ENCODE measurements at regions not wholly inside any gene's neighbourhood (a gene's known extent, or its start where the extent isn't known, plus 50 kb on each side); places are given as distances from the start of the nearest gene placed in this dataset.

DNA sequence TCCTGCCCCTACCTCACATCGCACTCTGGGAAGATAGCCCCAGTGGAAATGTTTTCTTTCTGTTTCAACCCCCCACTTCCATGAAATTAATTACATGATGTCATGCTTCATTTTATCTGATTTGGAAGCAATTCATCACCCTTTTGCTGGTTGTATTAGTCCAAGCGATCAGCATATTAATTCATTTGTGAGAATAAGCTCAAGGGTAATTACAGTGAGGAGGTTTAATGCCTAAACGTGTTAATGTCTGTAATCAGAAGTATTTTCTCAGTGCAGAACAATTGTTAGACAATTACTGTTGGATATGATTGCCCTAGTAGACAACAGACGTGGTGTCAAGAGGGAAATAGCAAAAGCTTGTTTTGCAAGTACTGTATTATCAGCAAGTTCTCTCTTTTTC lies 746.3 kb downstream of the CPS1 start:
- TF ChIP-seq EP300 (IDR thresholded peaks at IDR 0.05) (no peak), POLR2AphosphoS5 (IDR thresholded peaks at IDR 0.05) (no peak)
- TF ChIP-seq, protein P1, sequence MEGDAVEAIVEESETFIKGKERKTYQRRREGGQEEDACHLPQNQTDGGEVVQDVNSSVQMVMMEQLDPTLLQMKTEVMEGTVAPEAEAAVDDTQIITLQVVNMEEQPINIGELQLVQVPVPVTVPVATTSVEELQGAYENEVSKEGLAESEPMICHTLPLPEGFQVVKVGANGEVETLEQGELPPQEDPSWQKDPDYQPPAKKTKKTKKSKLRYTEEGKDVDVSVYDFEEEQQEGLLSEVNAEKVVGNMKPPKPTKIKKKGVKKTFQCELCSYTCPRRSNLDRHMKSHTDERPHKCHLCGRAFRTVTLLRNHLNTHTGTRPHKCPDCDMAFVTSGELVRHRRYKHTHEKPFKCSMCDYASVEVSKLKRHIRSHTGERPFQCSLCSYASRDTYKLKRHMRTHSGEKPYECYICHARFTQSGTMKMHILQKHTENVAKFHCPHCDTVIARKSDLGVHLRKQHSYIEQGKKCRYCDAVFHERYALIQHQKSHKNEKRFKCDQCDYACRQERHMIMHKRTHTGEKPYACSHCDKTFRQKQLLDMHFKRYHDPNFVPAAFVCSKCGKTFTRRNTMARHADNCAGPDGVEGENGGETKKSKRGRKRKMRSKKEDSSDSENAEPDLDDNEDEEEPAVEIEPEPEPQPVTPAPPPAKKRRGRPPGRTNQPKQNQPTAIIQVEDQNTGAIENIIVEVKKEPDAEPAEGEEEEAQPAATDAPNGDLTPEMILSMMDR (IDR thresholded peaks at IDR 0.05) = no peak
